ENCODE measurements at regions not wholly inside any gene's neighbourhood (a gene's known extent, or its start where the extent isn't known, plus 50 kb on each side); places are given as distances from the start of the nearest gene placed in this dataset.

GRCh38 chr12:93186621-93187020 lies 191.1 kb upstream of the NUDT4 start:
- H3K36me3 ChIP-seq = no peaks in the 10 kb centered on the region
- no peak for TF ChIP-seq CTCF (IDR thresholded peaks at IDR 0.05)
- no peak for TF ChIP-seq POLR2A (IDR thresholded peaks at IDR 0.05)
- no peak for TF ChIP-seq POLR2AphosphoS5 (IDR thresholded peaks at IDR 0.05)
- DNase-seq (ENCODE audit: low spot score in 2 of 2) = no peak
- H3K4me1 ChIP-seq = no peaks in the 10 kb centered on the region
- H3K4me3 ChIP-seq = no peak overlapping the region
- no peaks in the 10 kb centered on the region for H3K9me3 ChIP-seq
- no peak overlapping the region for H3K27ac ChIP-seq
- H3K27me3 ChIP-seq = no peaks in the 10 kb centered on the region
- intact Hi-C loops (cut with DNase I; ENCODE audit: low total_unique reads) = no loop called here

GRCh38 chr12:93191423-93191822 lies 186.3 kb upstream of the NUDT4 start:
- intact Hi-C loops (cut with DNase I; ENCODE audit: low total_unique reads) = no loop called here
- Histone ChIP-seq H3K27me3 (no peaks in the 10 kb centered on the region), H3K36me3 (no peaks in the 10 kb centered on the region), H3K4me1 (no peaks in the 10 kb centered on the region), H3K27ac (peak overlapping the region in 1 of 2 donors; percentile 29), H3K4me3 (no peak overlapping the region), H3K9me3 (no peaks in the 10 kb centered on the region)
- TF ChIP-seq POLR2A (IDR thresholded peaks at IDR 0.05) = no peak
- no peak for TF ChIP-seq CTCF (IDR thresholded peaks at IDR 0.05)
- TF ChIP-seq POLR2AphosphoS5 (IDR thresholded peaks at IDR 0.05) = no peak
- DNase-seq (ENCODE audit: low spot score in 2 of 2) = no peak

GRCh38 chr12:93191956-93192355 lies 185.8 kb upstream of the NUDT4 start:
- Histone ChIP-seq H3K4me3 (no peak overlapping the region), H3K4me1 (no peaks in the 10 kb centered on the region), H3K27me3 (no peaks in the 10 kb centered on the region), H3K9me3 (no peaks in the 10 kb centered on the region), H3K36me3 (no peaks in the 10 kb centered on the region), H3K27ac (peak overlapping the region; percentile 22 to 27)
- no peak for DNase-seq (ENCODE audit: low spot score in 2 of 2)
- intact Hi-C loops (cut with DNase I; ENCODE audit: low total_unique reads) = no loop called here
- TF ChIP-seq POLR2AphosphoS5 (IDR thresholded peaks at IDR 0.05) = peak in 1 of 3 donors; percentile 24
- TF ChIP-seq POLR2A (IDR thresholded peaks at IDR 0.05) = no peak

GRCh38 chr12:93192878-93193277 lies 184.8 kb upstream of the NUDT4 start:
- intact Hi-C loops (cut with DNase I; ENCODE audit: low total_unique reads) = no loop called here
- TF ChIP-seq POLR2AphosphoS5 (IDR thresholded peaks at IDR 0.05) (no peak), CTCF (IDR thresholded peaks at IDR 0.05) (no peak), POLR2A (IDR thresholded peaks at IDR 0.05) (no peak)
- Histone ChIP-seq H3K9me3 (no peaks in the 10 kb centered on the region), H3K36me3 (no peaks in the 10 kb centered on the region), H3K4me3 (no peak overlapping the region), H3K4me1 (no peaks in the 10 kb centered on the region), H3K27ac (no peak overlapping the region), H3K27me3 (no peaks in the 10 kb centered on the region)
- DNase-seq (ENCODE audit: low spot score in 2 of 2) = no peak

GRCh38 chr12:93195511-93195910 lies 182.2 kb upstream of the NUDT4 start:
- Histone ChIP-seq H3K9me3 (no peaks in the 10 kb centered on the region), H3K4me1 (no peaks in the 10 kb centered on the region), H3K27me3 (no peaks in the 10 kb centered on the region), H3K36me3 (no peaks in the 10 kb centered on the region), H3K4me3 (no peak overlapping the region), H3K27ac (no peak overlapping the region)
- intact Hi-C loops (cut with DNase I; ENCODE audit: low total_unique reads) = no loop called here
- TF ChIP-seq POLR2AphosphoS5 (IDR thresholded peaks at IDR 0.05) (no peak), CTCF (IDR thresholded peaks at IDR 0.05) (no peak), POLR2A (IDR thresholded peaks at IDR 0.05) (no peak)
- no peak for DNase-seq (ENCODE audit: low spot score in 2 of 2)

- Histone ChIP-seq H3K27ac (peak overlapping the region in 1 of 2 donors; percentile 18), H3K27me3 (no peaks in the 10 kb centered on the region), H3K4me3 (no peak overlapping the region), H3K36me3 (no peaks in the 10 kb centered on the region), H3K9me3 (no peaks in the 10 kb centered on the region), H3K4me1 (no peaks in the 10 kb centered on the region)
- TF ChIP-seq CTCF (IDR thresholded peaks at IDR 0.05) = no peak
- DNase-seq (ENCODE audit: low spot score in 2 of 2) = no peak
- intact Hi-C loops (cut with DNase I; ENCODE audit: low total_unique reads) = no loop called here
Measured at GRCh38 chr12:93197067-93197593, 180.6 kb upstream of the NUDT4 start.

Data from breast epithelium (tissue), 4 donors.